NB4 (cell line): ENCODE measurements at regions not wholly inside any gene's neighbourhood (a gene's known extent, or its start where the extent isn't known, plus 50 kb on each side); places are given as distances from the start of the nearest gene placed in this dataset.

Experiments
- CTCF ChIP-seq: IDR thresholded peaks from one replicate; pipeline ENCODE4 v1.5.1; 2012; ENCODE audit warnings: low read depth, low read length
- MAX ChIP-seq: IDR thresholded peaks from 2 replicates; pipeline ENCODE4 v1.6.1; 2011; ENCODE audit warnings: low read depth, low read length

- TF ChIP-seq CTCF (no peak), MAX (no peak)
These were observed 272.0 kb downstream of the XXYLT1 start for GRCh38 chr3:194998948-194999347.
